Stimulated activated CD4-positive, alpha-beta T cell treated with anti-CD3 and anti-CD28 coated beads, Interleukin-4, amount 100 ng/mL, for 48 hours (primary cell): ENCODE measurements at regions not wholly inside any gene's neighbourhood (a gene's known extent, or its start where the extent isn't known, plus 50 kb on each side); places are given as distances from the start of the nearest gene placed in this dataset.
"Not testable (repeated sequence)": the region's sequence is repeated elsewhere in the genome, so short reads cannot be mapped to it uniquely, and the experiment has no call there.

ENCODE experiments used
- DNase-seq, 2 donors: peaks; one replicate each; pipeline ENCODE4 v3.0.0-alpha.2; 2020; ENCODE audit warnings: low read depth in 2 of 2

DNA sequence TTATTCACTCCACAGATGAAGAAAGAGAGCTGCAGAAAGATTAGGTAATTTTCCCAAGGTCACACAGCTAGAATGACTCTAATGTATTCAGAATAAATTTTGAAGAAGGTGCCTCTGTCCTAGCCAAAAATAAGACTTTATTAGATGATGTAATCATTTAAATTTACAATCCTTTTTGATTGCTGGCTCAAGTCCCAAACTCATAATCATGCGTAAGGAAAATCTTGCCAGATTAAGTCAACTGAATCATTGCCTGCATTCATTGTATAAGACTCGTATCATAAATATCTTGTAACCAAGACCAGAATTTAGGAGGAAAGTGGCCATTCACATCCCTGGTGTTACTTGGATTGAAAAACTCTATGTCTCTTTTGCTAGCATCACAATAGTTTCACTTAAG lies 53.1 kb upstream of the STK39 start:
- no peak for DNase-seq

DNA sequence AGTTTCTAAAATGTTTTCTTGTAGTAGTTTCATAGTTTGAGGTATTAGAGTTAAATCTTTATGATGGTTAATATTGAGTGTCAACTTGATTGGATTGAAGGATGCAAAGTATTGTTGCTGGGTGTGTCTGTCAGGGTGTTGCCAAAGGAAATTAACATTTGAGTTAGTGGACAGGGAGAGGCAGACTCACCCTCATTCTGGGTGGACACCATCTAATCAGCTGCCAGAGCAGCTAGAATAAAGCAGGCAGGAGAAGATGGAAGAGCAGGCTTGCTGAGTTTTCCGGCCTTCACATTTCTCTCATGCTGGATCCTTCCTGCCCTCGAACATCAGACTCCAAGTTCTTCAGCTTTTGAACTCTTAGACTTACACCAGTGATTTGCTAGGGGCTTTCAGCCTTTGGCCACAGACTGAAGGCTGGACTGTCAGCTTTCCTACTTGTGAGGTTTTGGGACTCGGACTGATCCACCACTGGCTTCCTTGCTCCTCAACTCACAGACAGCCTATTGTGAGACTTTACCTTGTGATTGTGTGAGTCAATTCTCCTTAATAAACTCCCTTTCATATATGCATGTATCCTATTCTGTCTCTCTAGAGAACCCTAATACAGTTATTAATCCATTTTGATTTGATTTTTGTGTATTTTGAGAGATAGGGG lies 56.8 kb upstream of the STK39 start:
- DNase-seq, result no peak

DNA sequence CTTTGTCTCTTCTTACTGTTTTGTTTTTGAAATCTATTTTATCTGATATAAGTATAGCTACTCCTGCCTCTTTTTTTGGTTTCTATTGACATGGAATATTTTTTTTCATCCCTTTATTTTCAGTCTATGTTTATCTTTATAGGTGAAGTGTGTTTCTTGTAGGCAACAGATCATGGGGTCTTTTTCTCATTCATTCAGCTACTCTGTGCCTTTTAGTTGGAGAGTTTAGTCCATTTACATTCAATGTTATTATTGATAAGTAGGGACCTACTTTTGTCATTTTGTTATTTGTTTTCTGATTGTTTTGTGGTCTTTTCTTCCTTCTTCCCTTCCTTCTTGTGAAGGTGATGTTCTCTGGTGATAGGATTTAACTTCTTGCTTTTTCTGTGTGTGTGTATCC lies 60.0 kb upstream of the STK39 start:
- no peak for DNase-seq

DNA sequence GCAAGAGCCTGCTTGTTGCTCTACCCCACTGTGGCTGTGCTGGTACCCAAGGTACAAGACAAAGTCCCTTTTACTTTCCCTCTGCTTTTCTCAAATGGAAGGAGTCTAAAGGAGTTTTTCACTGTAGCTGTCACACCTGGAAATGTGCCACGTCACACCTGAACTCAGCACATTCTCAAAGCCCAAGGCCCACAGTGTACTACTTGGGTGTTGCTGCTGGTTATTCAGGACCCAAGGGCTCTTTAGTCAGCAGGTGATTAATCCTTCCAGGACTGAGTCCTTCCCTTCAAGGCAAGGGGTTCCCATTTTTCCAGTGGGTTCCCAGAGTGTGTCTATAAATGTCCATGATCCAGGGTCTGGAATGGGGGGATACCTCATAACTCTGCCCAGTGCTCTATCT lies 63.2 kb upstream of the STK39 start:
- DNase-seq, result no peak

DNA sequence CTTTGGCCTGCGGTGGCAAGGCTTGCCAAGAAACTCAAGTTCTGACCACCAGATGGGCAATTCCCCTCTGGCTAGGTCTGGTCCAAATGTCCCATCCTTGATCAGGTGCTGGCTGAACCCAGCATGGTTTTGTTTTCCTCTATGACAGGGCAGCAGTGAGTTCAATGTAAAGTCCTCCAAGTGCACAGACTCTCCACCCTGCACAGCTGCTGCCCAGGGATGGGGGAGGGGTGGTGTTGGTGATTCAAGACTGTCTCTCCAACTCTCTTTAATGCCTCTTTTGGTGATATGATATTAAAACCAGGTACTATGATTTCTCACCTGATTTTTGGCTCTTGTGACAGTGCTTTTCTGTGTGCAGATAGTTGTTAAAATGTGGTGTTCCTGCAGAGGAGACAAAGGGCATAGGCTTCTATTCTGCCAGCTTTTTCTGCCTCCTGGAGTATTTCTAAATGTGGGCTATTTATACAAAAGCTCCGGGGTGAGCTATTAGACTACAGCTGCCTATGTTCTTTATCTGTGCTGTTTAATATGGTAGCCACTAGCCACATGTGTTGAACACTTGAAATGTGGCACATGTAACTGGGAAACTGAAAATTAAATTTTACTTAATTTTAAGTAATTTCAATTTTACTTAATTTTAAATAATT lies 64.0 kb upstream of the STK39 start:
- DNase-seq, result no peak

DNA sequence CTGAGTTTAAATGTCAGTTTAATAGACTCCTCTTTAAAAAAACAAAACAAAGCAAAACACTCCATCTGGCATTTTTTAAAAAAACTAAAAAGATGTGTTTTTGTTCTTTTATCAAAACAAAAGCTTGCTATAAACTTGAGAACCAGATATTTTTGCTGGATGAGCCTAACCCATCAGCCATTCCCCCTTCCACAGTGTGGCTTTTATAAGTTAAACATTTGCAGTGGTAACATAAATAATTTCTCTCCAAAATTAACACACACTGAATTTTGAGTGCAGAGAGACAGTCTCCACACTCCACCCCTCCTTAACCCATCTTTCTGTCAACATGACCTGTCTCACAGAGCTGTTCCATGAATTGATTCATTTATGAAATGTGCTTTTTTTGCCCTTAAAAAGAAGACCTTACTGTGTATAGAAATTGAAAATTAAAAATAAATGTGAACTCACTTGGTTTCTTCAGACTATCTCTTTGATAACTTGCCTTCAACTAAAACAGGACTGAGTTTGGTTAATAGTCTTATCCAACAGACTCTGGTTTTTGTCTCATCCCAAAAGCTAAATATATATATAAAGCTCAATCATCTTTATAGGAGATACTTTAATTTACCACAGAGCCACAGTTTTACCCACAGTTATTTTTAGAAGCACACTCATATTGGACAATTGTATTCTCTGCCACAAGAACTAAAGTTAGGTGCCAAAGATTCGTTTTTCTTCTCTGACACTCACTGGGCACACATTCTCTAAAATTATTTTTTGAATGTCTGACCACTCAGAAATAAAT lies 64.8 kb upstream of the STK39 start:
- no peak for DNase-seq

DNA sequence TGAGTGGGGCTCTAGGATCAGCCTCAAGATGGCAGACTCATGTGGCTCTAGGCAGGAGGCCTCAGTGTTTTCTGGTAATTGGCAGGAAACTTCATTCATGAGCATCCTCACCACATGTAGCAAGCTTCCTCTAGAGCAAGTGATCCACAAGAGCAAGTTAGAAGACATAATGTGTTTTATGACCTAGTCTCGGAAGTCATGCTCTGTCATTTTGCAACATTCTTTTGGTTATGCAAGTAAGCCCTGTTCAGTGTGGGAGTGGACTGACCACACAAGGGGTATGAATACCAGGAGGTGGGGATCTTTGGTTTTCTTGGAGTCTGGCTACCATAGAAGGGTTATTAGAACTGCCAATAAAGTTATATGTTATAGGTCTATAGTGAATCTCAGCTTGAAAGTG lies 66.8 kb upstream of the STK39 start:
- DNase-seq, result no peak

DNA sequence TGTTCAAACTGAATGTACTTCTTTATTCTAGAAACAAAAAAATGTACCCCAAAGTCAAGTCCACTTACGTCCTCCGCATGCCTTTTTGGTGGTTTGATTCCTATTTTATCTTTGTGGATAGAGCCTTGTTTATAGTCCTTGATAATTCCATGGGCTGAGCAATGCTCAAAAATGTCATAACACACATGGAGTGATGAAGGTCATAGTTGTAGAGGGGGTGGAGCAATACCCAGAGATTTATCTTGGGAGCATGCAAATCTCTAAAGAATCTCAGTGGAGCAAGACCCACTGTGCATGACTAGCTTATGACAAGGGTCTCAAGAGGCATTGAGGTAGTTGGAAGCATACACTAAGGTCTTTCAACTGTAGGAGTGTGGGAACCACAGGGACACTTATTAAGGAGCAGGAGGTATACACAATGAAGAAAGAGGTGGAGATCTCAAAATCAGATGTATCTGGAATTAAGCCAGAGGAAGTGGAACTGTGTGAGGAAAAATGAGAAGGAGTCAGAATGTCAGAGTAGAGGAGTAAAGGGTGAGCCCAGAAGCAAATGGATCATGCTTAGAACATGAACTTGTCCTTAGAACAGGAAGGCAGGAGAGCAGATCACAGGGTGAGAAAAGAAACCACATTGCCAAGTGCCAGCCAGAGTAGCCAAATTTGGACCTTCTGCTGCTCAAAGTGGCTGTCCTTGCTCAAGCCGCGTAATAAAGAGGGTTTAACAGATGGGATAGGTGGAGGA lies 68.1 kb upstream of the STK39 start:
- DNase-seq, result no peak

DNA sequence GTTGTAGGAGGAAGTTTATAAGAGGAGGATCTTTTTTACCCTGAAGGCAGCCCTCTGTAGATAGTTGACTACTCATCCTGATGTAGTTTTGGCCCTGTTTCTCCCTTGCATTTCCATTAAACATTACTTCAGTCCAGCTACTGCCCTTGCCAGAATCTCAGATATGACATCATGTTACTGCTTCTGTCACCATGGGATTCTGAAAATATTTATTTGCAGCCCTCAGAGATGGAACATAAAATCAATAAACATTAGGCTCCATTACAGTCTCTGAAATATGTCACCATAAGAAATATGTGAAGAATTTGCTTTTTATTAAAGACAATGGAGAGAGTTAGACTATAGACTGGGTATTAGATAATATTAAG lies 68.7 kb upstream of the STK39 start:
- DNase-seq, result no peak

DNA sequence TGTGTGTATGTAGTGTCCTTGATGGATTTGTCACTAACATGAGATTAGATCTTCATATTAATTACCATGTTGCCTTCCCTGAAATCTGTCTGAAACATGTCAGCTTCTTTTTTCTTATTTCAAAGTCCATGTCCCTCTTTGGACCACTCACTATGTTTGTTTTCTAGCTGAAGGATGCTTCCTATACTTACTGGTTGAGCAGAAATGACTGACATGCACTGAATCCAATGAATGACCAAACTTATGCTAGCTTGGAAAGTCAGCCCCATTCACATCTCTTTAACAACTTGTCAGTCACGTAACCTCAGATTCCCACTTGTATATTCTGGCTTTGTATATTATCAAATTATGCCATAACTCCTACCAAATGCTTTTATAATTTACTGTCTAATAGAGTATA lies 69.9 kb upstream of the STK39 start:
- DNase-seq, result no peak

DNA sequence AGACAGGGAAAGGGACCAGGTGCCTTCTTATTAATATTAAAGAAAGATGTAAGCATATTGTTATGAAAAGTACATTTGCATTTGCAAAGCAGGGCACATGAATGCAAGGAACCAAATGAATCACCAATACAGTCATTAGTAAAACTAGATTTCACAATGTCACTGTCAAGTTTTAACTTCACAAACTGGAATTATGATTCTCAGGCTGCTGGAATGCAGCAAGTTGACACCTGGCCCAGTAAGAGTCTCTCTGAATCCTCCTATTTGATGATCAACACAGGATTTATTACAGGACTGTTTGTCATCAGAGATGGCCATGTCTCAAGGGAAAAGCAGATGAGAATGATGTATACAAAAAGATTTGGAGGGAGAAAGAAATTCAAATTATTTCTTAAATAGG lies 72.9 kb upstream of the STK39 start:
- DNase-seq, result no peak

DNA sequence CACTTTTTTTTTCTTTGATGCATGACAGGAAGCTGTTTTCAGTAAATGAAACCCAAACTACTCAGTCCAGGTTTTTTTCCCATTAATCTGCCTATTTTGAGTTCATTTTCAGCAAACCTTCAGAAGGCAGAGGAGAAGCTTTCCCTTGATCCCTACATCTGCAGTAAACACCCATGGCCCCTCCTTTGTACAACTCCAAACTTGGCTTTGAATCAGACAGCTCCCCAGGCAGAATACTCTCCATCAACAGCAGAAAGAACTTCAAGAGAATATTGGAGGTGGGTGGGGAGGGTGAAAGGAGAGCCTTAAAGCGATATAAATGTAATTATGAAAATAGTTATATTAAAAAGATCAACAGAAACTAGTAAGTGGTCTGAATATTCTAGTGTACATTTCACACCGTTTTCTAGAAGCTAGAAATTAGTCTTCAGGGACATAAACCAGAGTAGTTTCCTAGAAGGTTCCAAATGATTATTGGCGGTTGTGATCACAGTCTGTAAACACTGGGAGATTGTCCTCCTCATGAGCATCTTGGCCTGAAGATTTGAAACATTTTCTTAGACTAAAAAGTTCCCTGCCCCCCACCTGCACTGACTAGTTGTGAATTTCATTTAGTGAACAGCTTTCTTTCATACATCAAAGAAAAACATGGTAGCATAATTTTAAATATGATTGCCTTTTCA lies 75.1 kb upstream of the STK39 start:
- DNase-seq, result no peak

DNA sequence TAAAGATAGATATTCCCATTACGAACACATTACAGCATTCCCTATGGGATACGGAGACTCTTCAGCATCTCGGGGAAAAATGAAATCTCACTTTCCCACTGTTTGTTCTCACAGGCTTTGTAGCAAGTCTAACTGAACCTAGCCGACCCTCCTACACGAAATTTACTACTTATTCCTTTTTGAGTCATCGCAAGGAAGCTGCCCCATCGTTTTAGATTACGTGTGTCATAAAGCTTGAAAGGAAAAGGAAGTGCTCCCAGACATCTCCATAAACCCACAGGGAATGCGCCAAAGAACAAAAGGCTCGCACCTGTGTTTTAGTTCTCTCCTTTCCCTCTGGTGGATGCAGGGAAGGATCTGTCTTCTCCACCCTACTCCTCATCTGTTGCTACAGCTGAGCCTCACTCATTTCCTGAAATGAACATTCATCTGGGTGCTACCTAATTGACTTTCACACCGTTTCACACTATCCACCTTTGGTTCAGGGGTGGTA lies 76.2 kb upstream of the STK39 start:
- no peak for DNase-seq

DNA sequence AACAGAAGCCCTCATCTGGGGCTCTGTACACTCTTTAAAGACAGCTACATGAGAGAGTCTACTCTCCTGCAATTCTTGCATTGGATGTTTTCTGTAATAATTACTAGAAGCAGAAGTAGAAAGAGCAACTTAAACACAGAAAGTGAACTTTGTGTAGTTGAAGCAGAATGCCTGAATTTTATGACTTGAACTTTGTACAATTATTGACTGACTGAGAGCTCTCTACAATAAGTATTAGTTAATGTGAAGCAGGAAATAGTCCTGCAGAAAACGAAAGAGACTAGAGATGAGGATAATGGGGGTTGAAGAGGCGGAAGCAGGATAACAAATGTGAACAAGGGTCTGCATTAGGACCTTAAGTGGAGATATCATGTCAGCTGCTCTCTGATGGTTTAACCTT lies 79.2 kb upstream of the STK39 start:
- no peak for DNase-seq

DNA sequence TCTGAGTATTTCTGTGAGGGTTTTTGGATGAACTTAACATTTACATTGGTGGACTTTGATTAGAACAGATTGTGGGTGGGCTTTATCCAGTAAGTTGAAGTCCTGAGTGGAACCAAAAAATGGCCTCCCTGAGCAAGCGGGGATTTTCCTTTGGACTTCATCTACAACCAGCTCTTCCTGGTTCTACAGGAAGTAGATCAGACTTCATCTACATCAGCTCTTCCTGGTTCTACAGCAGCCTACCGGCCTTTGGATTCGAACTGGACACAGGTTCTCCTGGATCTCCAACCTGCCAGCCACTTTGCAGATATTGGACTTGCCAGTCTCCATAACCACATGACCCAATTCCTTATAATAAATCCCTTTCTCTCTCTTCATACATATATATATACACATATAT lies 79.9 kb upstream of the STK39 start:
- no peak for DNase-seq

DNA sequence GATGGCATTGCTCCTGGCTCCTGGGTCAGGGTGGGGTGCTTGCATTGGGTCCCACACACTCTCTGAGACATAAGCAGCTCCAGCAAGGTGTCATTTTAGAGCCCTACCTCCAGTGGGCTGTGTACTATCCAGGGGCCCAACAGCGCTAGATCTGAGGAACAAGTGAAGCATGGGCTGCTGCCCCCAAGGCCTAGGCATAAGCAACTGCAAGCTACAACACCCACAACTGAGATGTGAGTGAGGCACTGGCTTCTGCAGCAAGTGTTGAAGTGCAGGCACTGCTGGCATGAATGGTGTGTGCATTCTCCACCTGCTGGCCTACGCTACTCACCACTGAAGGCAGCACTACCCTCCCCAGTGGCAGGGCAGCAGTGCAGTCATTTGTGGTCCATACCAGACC lies 81.0 kb upstream of the STK39 start:
- no peak for DNase-seq

DNA sequence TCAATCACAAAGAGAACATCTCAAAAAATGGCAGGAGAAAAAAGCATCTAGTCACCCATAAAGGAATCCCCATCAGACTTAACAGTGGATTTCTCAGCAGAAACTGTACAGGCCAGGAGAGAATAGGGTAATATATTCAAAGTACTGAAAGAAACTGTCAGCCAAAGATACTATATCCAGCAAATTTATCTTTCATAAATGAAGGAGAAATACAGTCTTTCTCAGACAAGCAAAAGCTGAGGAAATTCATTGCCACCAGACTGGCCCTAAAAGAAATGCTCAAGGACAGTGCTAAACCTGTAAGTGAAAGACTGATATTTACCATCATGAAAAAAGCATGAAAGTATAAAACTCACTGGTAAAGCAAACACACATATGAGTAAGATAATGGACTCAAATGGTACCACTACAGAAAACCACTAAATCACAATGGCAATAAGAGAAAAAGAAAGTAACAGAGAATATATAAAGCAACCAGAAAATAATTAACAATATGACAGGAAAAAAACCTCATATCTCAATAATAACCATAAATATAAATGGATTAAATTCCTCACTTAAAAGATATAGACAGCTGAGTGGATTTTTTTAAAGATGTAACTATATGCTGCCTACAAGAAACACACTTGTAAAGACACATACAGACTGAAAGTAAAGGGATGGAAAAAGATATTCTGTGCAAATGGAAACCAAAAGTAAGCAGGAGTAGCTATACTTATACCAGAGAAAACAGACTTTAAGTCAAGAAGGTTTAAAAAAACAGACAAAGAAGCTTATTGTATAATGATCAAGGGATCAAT lies 83.4 kb upstream of the STK39 start:
- DNase-seq, result no peak

DNA sequence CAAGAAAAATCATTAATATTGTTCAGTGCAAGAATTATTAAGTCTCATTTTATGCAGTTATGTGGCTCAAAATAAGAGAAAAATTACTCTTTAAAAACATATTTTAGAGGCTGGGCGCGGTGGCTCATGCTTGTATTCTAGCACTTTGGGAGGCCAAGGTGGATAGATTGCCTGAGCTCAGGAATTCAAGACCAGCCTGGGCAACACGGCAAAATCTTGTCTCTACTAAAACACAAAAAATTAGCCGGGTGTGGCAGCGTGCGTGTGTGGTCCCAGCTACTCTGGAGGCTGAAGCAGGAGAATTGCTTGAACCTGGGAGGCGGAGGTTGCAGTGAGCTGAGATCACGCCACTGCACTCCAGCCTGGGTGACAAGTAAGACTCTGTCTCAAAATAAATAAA lies 87.9 kb upstream of the STK39 start:
- DNase-seq, result not testable (repeated sequence)

DNA sequence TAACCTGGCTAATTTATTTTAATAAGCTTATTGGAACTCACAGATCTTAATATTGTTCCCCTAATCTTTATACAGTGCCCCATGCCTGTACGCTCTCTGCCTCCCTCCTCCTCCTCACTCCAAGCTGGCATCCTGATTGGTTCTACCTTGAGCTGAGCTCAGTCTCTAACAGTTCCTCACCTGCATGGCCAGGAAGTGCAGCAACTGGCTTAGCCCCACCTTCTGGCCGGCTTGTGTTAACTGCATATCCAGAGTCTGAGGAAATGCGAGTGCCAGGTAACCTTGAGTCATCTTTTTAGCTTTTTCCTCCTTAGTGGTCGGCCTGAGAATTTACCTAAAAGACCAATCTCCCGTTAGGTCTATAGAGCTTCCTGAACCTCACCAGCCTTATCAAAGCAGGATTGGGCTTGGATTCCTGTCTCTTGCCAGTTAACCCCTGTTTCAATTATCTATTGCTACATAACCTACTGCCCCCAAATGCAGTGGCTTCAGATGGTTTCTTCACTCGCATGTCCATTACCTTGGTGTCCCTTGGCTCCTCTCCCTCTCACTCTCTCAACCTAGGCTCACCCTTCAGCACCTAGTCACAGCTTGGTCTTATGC lies 89.5 kb upstream of the STK39 start:
- DNase-seq, result peak; percentile 30 to 41

DNA sequence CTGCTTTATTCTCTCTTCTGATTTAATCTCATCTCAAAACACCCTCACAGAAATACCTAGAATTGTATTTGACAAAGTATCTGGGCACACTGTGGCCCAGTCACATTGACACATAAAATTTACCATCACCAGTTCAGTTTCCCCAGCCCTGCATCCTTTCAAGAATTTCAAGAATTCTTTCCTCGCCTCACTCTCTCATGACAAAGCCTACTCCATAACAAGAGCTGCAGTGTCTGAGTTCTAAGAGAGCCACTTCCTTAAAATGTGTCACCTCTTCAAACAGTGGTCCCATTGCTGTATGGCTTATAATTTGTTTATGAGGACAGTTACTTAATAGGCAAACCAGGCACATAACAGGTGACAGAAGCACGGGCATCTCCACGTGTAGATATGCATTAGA lies 90.9 kb upstream of the STK39 start:
- no peak for DNase-seq
